ENCODE measurements at regions not wholly inside any gene's neighbourhood (a gene's known extent, or its start where the extent isn't known, plus 50 kb on each side); places are given as distances from the start of the nearest gene placed in this dataset.

DNA sequence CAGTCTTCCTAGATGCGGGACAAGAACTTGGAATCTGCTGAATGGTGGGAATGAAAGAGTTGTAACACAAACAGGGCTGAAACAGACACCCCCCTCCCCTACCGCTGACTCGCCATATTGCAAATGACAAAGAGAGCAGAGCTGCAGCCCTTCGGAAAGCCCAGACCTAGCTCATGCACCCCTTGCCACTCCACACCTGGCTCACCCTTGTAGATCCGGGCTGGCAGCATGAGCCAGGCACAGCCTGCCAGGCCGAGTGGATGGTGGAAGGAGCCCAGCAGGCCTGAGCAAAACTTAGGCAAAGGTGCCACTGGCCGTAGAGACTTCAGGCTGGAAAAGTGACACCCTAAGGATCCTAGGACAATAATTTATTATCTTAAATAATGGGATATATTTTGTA is 237.4 kb upstream of the SEMA3D start:
- TF ChIP-seq, protein P1, sequence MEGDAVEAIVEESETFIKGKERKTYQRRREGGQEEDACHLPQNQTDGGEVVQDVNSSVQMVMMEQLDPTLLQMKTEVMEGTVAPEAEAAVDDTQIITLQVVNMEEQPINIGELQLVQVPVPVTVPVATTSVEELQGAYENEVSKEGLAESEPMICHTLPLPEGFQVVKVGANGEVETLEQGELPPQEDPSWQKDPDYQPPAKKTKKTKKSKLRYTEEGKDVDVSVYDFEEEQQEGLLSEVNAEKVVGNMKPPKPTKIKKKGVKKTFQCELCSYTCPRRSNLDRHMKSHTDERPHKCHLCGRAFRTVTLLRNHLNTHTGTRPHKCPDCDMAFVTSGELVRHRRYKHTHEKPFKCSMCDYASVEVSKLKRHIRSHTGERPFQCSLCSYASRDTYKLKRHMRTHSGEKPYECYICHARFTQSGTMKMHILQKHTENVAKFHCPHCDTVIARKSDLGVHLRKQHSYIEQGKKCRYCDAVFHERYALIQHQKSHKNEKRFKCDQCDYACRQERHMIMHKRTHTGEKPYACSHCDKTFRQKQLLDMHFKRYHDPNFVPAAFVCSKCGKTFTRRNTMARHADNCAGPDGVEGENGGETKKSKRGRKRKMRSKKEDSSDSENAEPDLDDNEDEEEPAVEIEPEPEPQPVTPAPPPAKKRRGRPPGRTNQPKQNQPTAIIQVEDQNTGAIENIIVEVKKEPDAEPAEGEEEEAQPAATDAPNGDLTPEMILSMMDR (conservative IDR thresholded peaks at IDR 0.05; ENCODE audit: low read length) = no peak
- TF ChIP-seq EZH2phosphoT487 (IDR thresholded peaks at IDR 0.05; ENCODE audit: borderline replicate concordance) = no peak

All from Loucy (cell line).